Liver (tissue), 3 donors: ENCODE measurements at regions not wholly inside any gene's neighbourhood (a gene's known extent, or its start where the extent isn't known, plus 50 kb on each side); places are given as distances from the start of the nearest gene placed in this dataset.

Source experiments
- CTCF ChIP-seq: fragments of 150-350 bp; IDR thresholded peaks from 2 replicates; pipeline ENCODE4 v1.5.1; 2017; ENCODE audit warnings: improper control_type of control experiment, low read depth, low read length; ENCODE audit not compliant: missing input control
- EGR1 ChIP-seq, 2 donors: IDR thresholded peaks; 2 replicates each; pipeline ENCODE4 v1.6.1; 2016 to 2018; ENCODE audit warnings: antibody characterized with exemption in 2 of 2, low read depth in 2 of 2
- FOXA1 ChIP-seq: IDR thresholded peaks from 2 replicates; pipeline ENCODE4 v1.6.1; 2016; ENCODE audit warnings: antibody characterized with exemption
- GABPA ChIP-seq, 2 donors: IDR thresholded peaks in 1 of 2; conservative IDR thresholded peaks in 1 of 2; 2 replicates each; pipeline ENCODE4 v1.6.1; 2016; ENCODE audit warnings: antibody characterized with exemption in 2 of 2, mild to moderate bottlenecking in 1 of 2, moderate library complexity in 1 of 2
- RAD21 ChIP-seq, 2 donors: IDR thresholded peaks; 2 replicates each; pipeline ENCODE4 v1.6.1; 2016; ENCODE audit warnings: antibody characterized with exemption in 2 of 2, mild to moderate bottlenecking in 2 of 2
- SP1 ChIP-seq: IDR thresholded peaks from 2 replicates; pipeline ENCODE4 v1.6.1; 2018; ENCODE audit warnings: antibody characterized with exemption, mild to moderate bottlenecking
- YY1 ChIP-seq: IDR thresholded peaks from 2 replicates; pipeline ENCODE4 v1.6.1; 2016; ENCODE audit warnings: antibody characterized with exemption, mild to moderate bottlenecking
- TF ChIP-seq, protein P1 (sequence below): IDR thresholded peaks from 2 replicates; pipeline ENCODE4 v1.6.1; 2016; ENCODE audit warnings: antibody characterized with exemption
- TF ChIP-seq, protein P2 (sequence below): IDR thresholded peaks from 2 replicates; pipeline ENCODE4 v1.6.1; 2016; ENCODE audit warnings: antibody characterized with exemption
- donor health status: healthy.
- donor health status: healthy.

DNA sequence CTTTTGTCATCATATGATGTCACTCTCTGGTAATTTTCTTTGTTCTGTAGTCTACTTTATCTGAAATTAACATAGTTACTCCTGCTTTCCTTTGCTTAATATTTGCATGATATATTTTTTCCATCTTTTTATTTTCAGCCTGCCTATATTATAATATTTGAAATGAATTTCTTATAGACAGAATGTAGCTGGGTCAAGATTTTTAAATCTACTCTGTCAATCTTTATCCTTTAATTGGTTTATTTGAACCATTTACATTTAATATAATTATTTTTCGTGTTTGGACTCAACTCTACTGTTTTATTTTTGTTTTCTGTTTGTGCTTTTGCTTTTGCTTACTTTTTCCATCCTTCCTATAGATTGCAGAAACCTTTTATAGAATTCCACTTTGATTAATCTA is 118.0 kb downstream of the FOXD1 start:
- TF ChIP-seq CTCF: no peak
- TF ChIP-seq, protein P1, sequence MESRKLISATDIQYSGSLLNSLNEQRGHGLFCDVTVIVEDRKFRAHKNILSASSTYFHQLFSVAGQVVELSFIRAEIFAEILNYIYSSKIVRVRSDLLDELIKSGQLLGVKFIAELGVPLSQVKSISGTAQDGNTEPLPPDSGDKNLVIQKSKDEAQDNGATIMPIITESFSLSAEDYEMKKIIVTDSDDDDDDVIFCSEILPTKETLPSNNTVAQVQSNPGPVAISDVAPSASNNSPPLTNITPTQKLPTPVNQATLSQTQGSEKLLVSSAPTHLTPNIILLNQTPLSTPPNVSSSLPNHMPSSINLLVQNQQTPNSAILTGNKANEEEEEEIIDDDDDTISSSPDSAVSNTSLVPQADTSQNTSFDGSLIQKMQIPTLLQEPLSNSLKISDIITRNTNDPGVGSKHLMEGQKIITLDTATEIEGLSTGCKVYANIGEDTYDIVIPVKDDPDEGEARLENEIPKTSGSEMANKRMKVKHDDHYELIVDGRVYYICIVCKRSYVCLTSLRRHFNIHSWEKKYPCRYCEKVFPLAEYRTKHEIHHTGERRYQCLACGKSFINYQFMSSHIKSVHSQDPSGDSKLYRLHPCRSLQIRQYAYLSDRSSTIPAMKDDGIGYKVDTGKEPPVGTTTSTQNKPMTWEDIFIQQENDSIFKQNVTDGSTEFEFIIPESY: no peak
- no peak for TF ChIP-seq RAD21 (IDR thresholded peaks at IDR 0.05)
- no peak for TF ChIP-seq SP1
- TF ChIP-seq EGR1 (IDR thresholded peaks at IDR 0.05; ENCODE audit: low read depth in 2 of 2): no peak
- TF ChIP-seq, protein P2, sequence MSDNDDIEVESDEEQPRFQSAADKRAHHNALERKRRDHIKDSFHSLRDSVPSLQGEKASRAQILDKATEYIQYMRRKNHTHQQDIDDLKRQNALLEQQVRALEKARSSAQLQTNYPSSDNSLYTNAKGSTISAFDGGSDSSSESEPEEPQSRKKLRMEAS: no peak
- no peak for TF ChIP-seq FOXA1
- no peak for TF ChIP-seq YY1
- TF ChIP-seq GABPA (IDR thresholded peaks at IDR 0.05 in 1 of 2, conservative IDR thresholded peaks at IDR 0.05 in 1 of 2): no peak
